ENCODE measurements at regions not wholly inside any gene's neighbourhood (a gene's known extent, or its start where the extent isn't known, plus 50 kb on each side); places are given as distances from the start of the nearest gene placed in this dataset.

DNA sequence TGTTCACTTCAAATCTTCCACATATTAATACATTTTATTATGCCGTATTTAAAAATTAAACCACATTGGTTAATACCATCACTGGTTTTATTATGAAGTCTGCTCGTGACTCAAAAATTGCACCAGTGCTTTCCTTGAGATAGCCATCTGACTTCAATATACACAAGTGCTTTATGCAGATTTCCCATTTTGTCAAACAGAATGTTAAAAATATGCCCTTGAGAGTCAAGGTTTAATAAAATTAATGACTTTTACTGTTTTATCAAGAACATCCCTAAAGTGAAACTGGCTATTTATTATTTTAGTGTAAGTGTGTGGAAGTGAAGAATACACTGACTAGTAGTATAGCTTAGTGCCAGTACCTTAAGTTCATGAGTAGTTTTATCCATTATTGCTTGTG is 139.3 kb upstream of the SOX2 start:
- TF ChIP-seq POLR2A (IDR thresholded peaks at IDR 0.05; ENCODE audit: low read depth, low read length) = no peak
- TF ChIP-seq POLR2AphosphoS5 (IDR thresholded peaks at IDR 0.05; ENCODE audit: low read depth, low read length) = no peak
